Heart left ventricle (tissue), 13 donors: ENCODE measurements at regions not wholly inside any gene's neighbourhood (a gene's known extent, or its start where the extent isn't known, plus 50 kb on each side); places are given as distances from the start of the nearest gene placed in this dataset.

Experiments used
- CTCF ChIP-seq, 12 donors: fragments of 200-600 bp; sonication (generic) in 4 of 12; IDR thresholded peaks; one replicate each; pipeline versions ENCODE4 v1.5.0 to v1.8.0; 2018 to 2022; ENCODE audit warnings: antibody characterized with exemption in 12 of 12, mild to moderate bottlenecking in 5 of 12
- POLR2A ChIP-seq, 2 donors: fragments of 450-650 bp; IDR thresholded peaks; one replicate each; pipeline ENCODE4 v1.6.1; 2017; ENCODE audit warnings: antibody characterized with exemption in 2 of 2, mild to moderate bottlenecking in 2 of 2, moderate library complexity in 2 of 2
- donor health status: ischemic (EF 13 %, LVEDD 7.1; RV severe dilation, severe dysfunction).
- donor health status: DM: no; HTN: yes; CAD: no.
- donor health status: DM: no; HTN: no; CAD: no.
- donor health status: ischemic (EF 25% LVEDD 6.9; RV normal size, moderate dysfunction).
- donor health status: ischemic (EF 25% LVEDD 5.7; RV mildly dilated, moderate dysfunction).
- donor health status: ischemic (EF 35%, LVEDD 5.7; RV mildly dilated, moderate dysfunction).
- donor health status: nonischemic (EF 11% LVEDD 7.7; RV severe dilation, severe dysfunction).
- donor health status: DM: yes; HTN: yes; CAD: no.
- donor health status: PGD.
- donor health status: ischemic (EF 29% LVEDD 5.4; RV normal size, mild dysfunction).
- donor health status: nonischemic (EF 23%, LVEDD 6.1; RV moderate dilation, normal function).

- no peak for TF ChIP-seq CTCF (IDR thresholded peaks at IDR 0.05)
- TF ChIP-seq POLR2A (IDR thresholded peaks at IDR 0.05) = no peak
Observed at GRCh38 chrX:67435536-67435935, 108.3 kb upstream of the AR start.
